Adrenal gland (tissue), 5 donors: ENCODE measurements at regions not wholly inside any gene's neighbourhood (a gene's known extent, or its start where the extent isn't known, plus 50 kb on each side); places are given as distances from the start of the nearest gene placed in this dataset.

Experiments used
- POLR2A ChIP-seq, 2 donors: fragments of 450-650 bp; IDR thresholded peaks; one replicate each; pipeline ENCODE4 v1.6.1; 2017; ENCODE audit warnings: antibody characterized with exemption in 2 of 2, mild to moderate bottlenecking in 2 of 2, moderate library complexity in 1 of 2
- TF ChIP-seq, protein P1 (sequence below), 6 experiments: fragments of 450-650 bp in 4 of 6; fragments of 200-600 bp in 2 of 6; sonication (generic) in 1 of 6; IDR thresholded peaks; 1 replicate in 5 of 6; 2 replicates in 1 of 6; pipeline versions ENCODE4 v1.5.1 to v1.8.0; 2016 to 2021; ENCODE audit warnings: antibody characterized with exemption in 6 of 6, mild to moderate bottlenecking in 2 of 6, moderate library complexity in 1 of 6
- donor health status: DM: no; HTN: no; CAD: no.

GRCh38 chr7:155992107-155992506 lies 179.8 kb upstream of the SHH start:
- TF ChIP-seq, protein P1, sequence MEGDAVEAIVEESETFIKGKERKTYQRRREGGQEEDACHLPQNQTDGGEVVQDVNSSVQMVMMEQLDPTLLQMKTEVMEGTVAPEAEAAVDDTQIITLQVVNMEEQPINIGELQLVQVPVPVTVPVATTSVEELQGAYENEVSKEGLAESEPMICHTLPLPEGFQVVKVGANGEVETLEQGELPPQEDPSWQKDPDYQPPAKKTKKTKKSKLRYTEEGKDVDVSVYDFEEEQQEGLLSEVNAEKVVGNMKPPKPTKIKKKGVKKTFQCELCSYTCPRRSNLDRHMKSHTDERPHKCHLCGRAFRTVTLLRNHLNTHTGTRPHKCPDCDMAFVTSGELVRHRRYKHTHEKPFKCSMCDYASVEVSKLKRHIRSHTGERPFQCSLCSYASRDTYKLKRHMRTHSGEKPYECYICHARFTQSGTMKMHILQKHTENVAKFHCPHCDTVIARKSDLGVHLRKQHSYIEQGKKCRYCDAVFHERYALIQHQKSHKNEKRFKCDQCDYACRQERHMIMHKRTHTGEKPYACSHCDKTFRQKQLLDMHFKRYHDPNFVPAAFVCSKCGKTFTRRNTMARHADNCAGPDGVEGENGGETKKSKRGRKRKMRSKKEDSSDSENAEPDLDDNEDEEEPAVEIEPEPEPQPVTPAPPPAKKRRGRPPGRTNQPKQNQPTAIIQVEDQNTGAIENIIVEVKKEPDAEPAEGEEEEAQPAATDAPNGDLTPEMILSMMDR (IDR thresholded peaks at IDR 0.05): no peak
- no peak for TF ChIP-seq POLR2A (IDR thresholded peaks at IDR 0.05)
